Naive B cell (primary cell): ENCODE measurements at regions not wholly inside any gene's neighbourhood (a gene's known extent, or its start where the extent isn't known, plus 50 kb on each side); places are given as distances from the start of the nearest gene placed in this dataset.

Experiments
- ATAC-seq, 2 donors: fragments of 150-1000 bp; cut with Tn5 transposase; 2 replicates each; pipeline ENCODE4 v1.10.0; 2021; ENCODE audit warnings: low read depth in 2 of 2, mild to moderate bottlenecking in 2 of 2, moderate library complexity in 2 of 2
- DNase-seq: peaks from one replicate; pipeline ENCODE4 v3.0.0; 2022
- H3K27ac Mint-ChIP-seq, 6 donors: one replicate each; pipeline ENCODE4 v1.8.0; 2020 to 2022; ENCODE audit warnings: mild to moderate bottlenecking in 6 of 6, mixed read lengths in 6 of 6, moderate library complexity in 5 of 6, inconsistent platforms in 2 of 6
- H3K27me3 Mint-ChIP-seq, 3 donors: one replicate each; pipeline ENCODE4 v1.8.0; 2021 to 2022; ENCODE audit warnings: mixed read lengths in 3 of 3, mild to moderate bottlenecking in 1 of 3
- H3K36me3 Mint-ChIP-seq, 2 donors: one replicate each; pipeline ENCODE4 v1.8.0; 2020 to 2022; ENCODE audit warnings: mixed read lengths in 2 of 2, inconsistent platforms in 1 of 2, mild to moderate bottlenecking in 1 of 2
- H3K4me1 Mint-ChIP-seq, 3 donors: one replicate each; pipeline ENCODE4 v1.8.0; 2020 to 2022; ENCODE audit warnings: mixed read lengths in 3 of 3, inconsistent platforms in 1 of 3, mild to moderate bottlenecking in 1 of 3, moderate library complexity in 1 of 3
- H3K4me3 Mint-ChIP-seq, 8 donors: one replicate each; pipeline ENCODE4 v1.8.0; 2020 to 2022; ENCODE audit warnings: mild to moderate bottlenecking in 8 of 8, mixed read lengths in 8 of 8, moderate library complexity in 8 of 8, inconsistent platforms in 2 of 8
- H3K9me3 Mint-ChIP-seq, 7 donors: one replicate each; pipeline ENCODE4 v1.8.0; 2020 to 2022; ENCODE audit warnings: mixed read lengths in 7 of 7, mild to moderate bottlenecking in 5 of 7, inconsistent platforms in 2 of 7, moderate library complexity in 1 of 7

GRCh38 chr7:31228957-31229356 lies 111.6 kb downstream of the NEUROD6 start:
- Mint-ChIP-seq H3K27ac (no peak overlapping the region), H3K4me3 (no peak overlapping the region), H3K27me3 (no peaks in the 10 kb centered on the region), H3K4me1 (no peaks in the 10 kb centered on the region), H3K9me3 (peaks cover 7 to 40% (median 24%) of the 10 kb centered on the region in 7 donors), H3K36me3 (peaks cover 4 to 8% of the 10 kb centered on the region in 2 donors)
- ATAC-seq, result no peak
- no peak for DNase-seq

- no peak for DNase-seq
Observed at GRCh38 chr7:31214751-31215150, 125.8 kb downstream of the NEUROD6 start.

GRCh38 chr7:31211281-31211680 lies 129.2 kb downstream of the NEUROD6 start:
- Mint-ChIP-seq H3K27me3 (no peaks in the 10 kb centered on the region), H3K4me3 (no peak overlapping the region), H3K9me3 (peaks cover 0 to 6% (median under 1%) of the 10 kb centered on the region in 7 donors), H3K36me3 (no peaks in the 10 kb centered on the region), H3K4me1 (no peaks in the 10 kb centered on the region), H3K27ac (no peak overlapping the region)
- DNase-seq (no peak), ATAC-seq (no peak)

More at GRCh38 chr7:31214751-31215150, 125.8 kb downstream of the NEUROD6 start:
- no peak for ATAC-seq
- H3K36me3 Mint-ChIP-seq, result no peaks in the 10 kb centered on the region
- no peak overlapping the region for H3K4me3 Mint-ChIP-seq
- peaks cover 0 to 5% (median 2%) of the 10 kb centered on the region in 7 donors for H3K9me3 Mint-ChIP-seq
- H3K4me1 Mint-ChIP-seq, result no peaks in the 10 kb centered on the region
- H3K27me3 Mint-ChIP-seq, result peaks cover 0 to 3% (median 0%) of the 10 kb centered on the region in 3 donors
- no peak overlapping the region for H3K27ac Mint-ChIP-seq

- H3K27me3 Mint-ChIP-seq, result no peaks in the 10 kb centered on the region
- no peak overlapping the region for H3K27ac Mint-ChIP-seq
- peaks cover 2 to 23% (median 7%) of the 10 kb centered on the region in 7 donors for H3K9me3 Mint-ChIP-seq
- no peak for ATAC-seq
- no peaks in the 10 kb centered on the region for H3K36me3 Mint-ChIP-seq
- no peak for DNase-seq
- H3K4me1 Mint-ChIP-seq, result no peaks in the 10 kb centered on the region
- H3K4me3 Mint-ChIP-seq, result no peak overlapping the region
Observed at GRCh38 chr7:31204071-31204470, 136.5 kb downstream of the NEUROD6 start.

- no peak for DNase-seq
- no peak for ATAC-seq
- H3K4me3 Mint-ChIP-seq, result no peak overlapping the region
- no peaks in the 10 kb centered on the region for H3K36me3 Mint-ChIP-seq
- no peaks in the 10 kb centered on the region for H3K27me3 Mint-ChIP-seq
- H3K27ac Mint-ChIP-seq, result no peak overlapping the region
- H3K4me1 Mint-ChIP-seq, result no peaks in the 10 kb centered on the region
- peaks cover 2 to 23% (median 8%) of the 10 kb centered on the region in 7 donors for H3K9me3 Mint-ChIP-seq
Observed at GRCh38 chr7:31203551-31203950, 137.0 kb downstream of the NEUROD6 start.

GRCh38 chr7:31202801-31203200 lies 137.7 kb downstream of the NEUROD6 start:
- Mint-ChIP-seq H3K4me1 (no peaks in the 10 kb centered on the region), H3K36me3 (no peaks in the 10 kb centered on the region), H3K27ac (no peak overlapping the region), H3K27me3 (no peaks in the 10 kb centered on the region), H3K4me3 (no peak overlapping the region), H3K9me3 (peaks cover 2 to 23% (median 8%) of the 10 kb centered on the region in 7 donors)
- no peak for DNase-seq
- ATAC-seq, result no peak

- ATAC-seq, result no peak
- Mint-ChIP-seq H3K4me3 (no peak overlapping the region), H3K27me3 (peaks cover 17 to 28% (median 27%) of the 10 kb centered on the region in 3 donors), H3K27ac (no peak overlapping the region), H3K36me3 (no peaks in the 10 kb centered on the region), H3K4me1 (no peaks in the 10 kb centered on the region), H3K9me3 (peaks cover 0 to 4% (median 0%) of the 10 kb centered on the region in 7 donors)
- no peak for DNase-seq
Observed at GRCh38 chr7:31192986-31193385, 140.9 kb downstream of the ADCYAP1R1 start.

GRCh38 chr7:31190906-31191305 lies 138.8 kb downstream of the ADCYAP1R1 start:
- H3K27ac Mint-ChIP-seq, result no peak overlapping the region
- no peaks in the 10 kb centered on the region for H3K36me3 Mint-ChIP-seq
- H3K4me1 Mint-ChIP-seq, result no peaks in the 10 kb centered on the region
- H3K9me3 Mint-ChIP-seq, result peaks cover 0 to 5% (median 0%) of the 10 kb centered on the region in 7 donors
- DNase-seq, result no peak
- peaks cover 17 to 28% (median 27%) of the 10 kb centered on the region in 3 donors for H3K27me3 Mint-ChIP-seq
- ATAC-seq, result no peak
- H3K4me3 Mint-ChIP-seq, result no peak overlapping the region

GRCh38 chr7:31186202-31186601 lies 134.1 kb downstream of the ADCYAP1R1 start:
- peaks cover 0 to 28% (median 7%) of the 10 kb centered on the region in 7 donors for H3K9me3 Mint-ChIP-seq
- H3K4me1 Mint-ChIP-seq, result no peaks in the 10 kb centered on the region
- H3K36me3 Mint-ChIP-seq, result no peaks in the 10 kb centered on the region
- H3K4me3 Mint-ChIP-seq, result no peak overlapping the region
- ATAC-seq (no peak), DNase-seq (no peak)
- no peak overlapping the region for H3K27ac Mint-ChIP-seq
- H3K27me3 Mint-ChIP-seq, result peaks cover 0 to 11% (median 0%) of the 10 kb centered on the region in 3 donors

- H3K4me1 Mint-ChIP-seq, result no peaks in the 10 kb centered on the region
- H3K36me3 Mint-ChIP-seq, result no peaks in the 10 kb centered on the region
- H3K9me3 Mint-ChIP-seq, result peaks cover 0 to 10% (median 4%) of the 10 kb centered on the region in 7 donors
- no peak for DNase-seq
- H3K4me3 Mint-ChIP-seq, result no peak overlapping the region
- ATAC-seq, result no peak
- peaks cover 3 to 12% (median 6%) of the 10 kb centered on the region in 3 donors for H3K27me3 Mint-ChIP-seq
- H3K27ac Mint-ChIP-seq, result no peak overlapping the region
Observed at GRCh38 chr7:31175672-31176071, 123.6 kb downstream of the ADCYAP1R1 start.

GRCh38 chr7:31171984-31172383 lies 119.9 kb downstream of the ADCYAP1R1 start:
- ATAC-seq (no peak), DNase-seq (no peak)
- peaks cover 5 to 12% (median 6%) of the 10 kb centered on the region in 3 donors for H3K27me3 Mint-ChIP-seq
- no peaks in the 10 kb centered on the region for H3K36me3 Mint-ChIP-seq
- peaks cover 0 to 12% (median 4%) of the 10 kb centered on the region in 7 donors for H3K9me3 Mint-ChIP-seq
- H3K27ac Mint-ChIP-seq, result no peak overlapping the region
- H3K4me1 Mint-ChIP-seq, result no peaks in the 10 kb centered on the region
- H3K4me3 Mint-ChIP-seq, result no peak overlapping the region

- Mint-ChIP-seq H3K27ac (no peak overlapping the region), H3K36me3 (no peaks in the 10 kb centered on the region), H3K4me3 (no peak overlapping the region), H3K27me3 (peaks cover 5 to 12% (median 6%) of the 10 kb centered on the region in 3 donors), H3K9me3 (peaks cover 0 to 12% (median 4%) of the 10 kb centered on the region in 7 donors), H3K4me1 (no peaks in the 10 kb centered on the region)
- no peak for DNase-seq
- ATAC-seq, result no peak
Observed at GRCh38 chr7:31171216-31171785, 119.2 kb downstream of the ADCYAP1R1 start.
